ENCODE measurements at regions not wholly inside any gene's neighbourhood (a gene's known extent, or its start where the extent isn't known, plus 50 kb on each side); places are given as distances from the start of the nearest gene placed in this dataset.
A peak's percentile ranks its signal among the peaks of the same experiment; 100 is the strongest.

- no peak overlapping the region for H3K27ac ChIP-seq (ENCODE audit: low read length)
- WGBS = 57% methylated on average over 5 of the region's 5 CpGs
- H3K9me3 ChIP-seq (ENCODE audit: control insufficient read depth, low read length) = no peaks in the 10 kb centered on the region
- DNase-seq = peak in 1 of 3 donors; percentile 38
- intact Hi-C loops (cut with DNase I) = no loop called here
- H3K4me1 ChIP-seq (ENCODE audit: control insufficient read depth, insufficient read depth, low read length) = no peaks in the 10 kb centered on the region
- no peak overlapping the region for H3K4me3 ChIP-seq (ENCODE audit: low read length)
- peak in 1 of 2 donors; percentile 55 for ATAC-seq
- H3K27me3 ChIP-seq (ENCODE audit: control insufficient read depth, insufficient read depth) = no peaks in the 10 kb centered on the region
These were observed 1030.5 kb downstream of the TLE4 start for GRCh38 chr9:80602291-80602690.

GRCh38 chr9:80596579-80596978, 1024.8 kb downstream of the TLE4 start:
- Histone ChIP-seq H3K4me1 (ENCODE audit: control insufficient read depth, insufficient read depth, low read length) (no peaks in the 10 kb centered on the region), H3K27me3 (ENCODE audit: control insufficient read depth, insufficient read depth) (no peaks in the 10 kb centered on the region), H3K4me3 (ENCODE audit: low read length) (no peak overlapping the region), H3K9me3 (ENCODE audit: control insufficient read depth, low read length) (no peaks in the 10 kb centered on the region), H3K27ac (ENCODE audit: low read length) (no peak overlapping the region)
- DNase-seq = no peak
- no peak for ATAC-seq
- intact Hi-C loops (cut with DNase I) = no loop called here

DNA sequence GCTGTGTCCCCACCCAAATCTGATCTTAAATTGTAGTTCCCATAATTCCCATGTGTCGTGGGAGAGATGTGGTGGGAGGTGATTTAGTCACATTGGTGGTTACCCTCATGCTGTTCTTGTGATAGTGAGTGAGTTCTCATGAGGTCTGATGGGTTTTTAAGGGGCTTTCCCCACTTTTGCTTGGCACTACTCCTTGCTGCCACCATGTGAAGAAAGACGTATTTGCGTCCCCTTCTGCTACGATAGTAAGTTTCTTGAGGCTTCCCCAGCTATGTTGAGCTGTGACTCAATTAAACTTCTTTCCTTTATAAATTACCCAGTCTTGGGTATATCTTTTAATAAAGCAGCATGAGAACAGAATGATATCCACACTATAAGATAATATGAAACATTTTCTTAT, 1023.4 kb downstream of the TLE4 start:
- Histone ChIP-seq H3K4me1 (ENCODE audit: control insufficient read depth, insufficient read depth, low read length) (no peaks in the 10 kb centered on the region), H3K4me3 (ENCODE audit: low read length) (no peak overlapping the region), H3K9me3 (ENCODE audit: control insufficient read depth, low read length) (no peaks in the 10 kb centered on the region), H3K27me3 (ENCODE audit: control insufficient read depth, insufficient read depth) (no peaks in the 10 kb centered on the region), H3K27ac (ENCODE audit: low read length) (no peak overlapping the region)
- ATAC-seq = no peak
- 91% methylated on average over 4 of the region's 4 CpGs for WGBS
- intact Hi-C loops (cut with DNase I) = no loop called here
- no peak for DNase-seq

- intact Hi-C loops (cut with DNase I) = no loop called here
- DNase-seq (no peak), ATAC-seq (no peak)
- H3K27ac ChIP-seq (ENCODE audit: low read length) = no peak overlapping the region
- H3K4me3 ChIP-seq (ENCODE audit: low read length) = no peak overlapping the region
- H3K9me3 ChIP-seq (ENCODE audit: control insufficient read depth, low read length) = no peaks in the 10 kb centered on the region
- no peaks in the 10 kb centered on the region for H3K27me3 ChIP-seq (ENCODE audit: control insufficient read depth, insufficient read depth)
- no peaks in the 10 kb centered on the region for H3K4me1 ChIP-seq (ENCODE audit: control insufficient read depth, insufficient read depth, low read length)
These were observed 1020.6 kb downstream of the TLE4 start for GRCh38 chr9:80592413-80592812.

DNA sequence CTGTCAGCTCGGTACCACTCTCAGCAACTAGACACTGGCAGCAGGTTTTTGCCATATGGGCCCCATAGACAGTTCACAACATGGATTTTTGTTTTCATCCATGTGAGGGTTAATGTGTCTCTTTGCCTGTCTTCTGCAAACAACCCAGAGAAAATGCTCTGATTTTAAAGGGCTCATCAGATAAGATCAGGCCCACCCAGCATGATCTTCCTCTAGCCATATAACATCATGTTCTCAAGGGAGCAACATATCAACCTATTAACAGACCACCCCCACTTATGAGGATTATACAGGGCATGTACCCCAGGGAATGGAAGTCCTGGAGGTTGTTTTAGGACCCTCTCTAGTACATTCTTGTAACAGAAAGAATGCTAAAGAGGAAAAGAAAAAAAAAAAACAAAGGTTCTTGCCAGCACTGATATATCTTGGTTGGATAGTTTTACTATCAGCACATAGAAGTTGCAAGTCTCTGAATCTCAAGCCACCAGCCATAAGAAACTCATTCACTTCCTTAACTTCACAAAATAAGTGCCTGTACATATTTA, 1015.1 kb downstream of the TLE4 start:
- H3K4me1 ChIP-seq (ENCODE audit: control insufficient read depth, insufficient read depth, low read length) = no peaks in the 10 kb centered on the region
- H3K9me3 ChIP-seq (ENCODE audit: control insufficient read depth, low read length) = no peaks in the 10 kb centered on the region
- 84% methylated on average over 1 of the region's 1 CpG for WGBS
- no peak overlapping the region for H3K27ac ChIP-seq (ENCODE audit: low read length)
- intact Hi-C loops (cut with DNase I) = no loop called here
- H3K4me3 ChIP-seq (ENCODE audit: low read length) = no peak overlapping the region
- no peak for ATAC-seq
- H3K27me3 ChIP-seq (ENCODE audit: control insufficient read depth, insufficient read depth) = no peaks in the 10 kb centered on the region
- no peak for DNase-seq

- H3K4me1 ChIP-seq (ENCODE audit: control insufficient read depth, insufficient read depth, low read length) = no peaks in the 10 kb centered on the region
- intact Hi-C loops (cut with DNase I) = no loop called here
- ATAC-seq = no peak
- no peak overlapping the region for H3K4me3 ChIP-seq (ENCODE audit: low read length)
- no peak overlapping the region for H3K27ac ChIP-seq (ENCODE audit: low read length)
- no peak for DNase-seq
- 67% methylated on average over 3 of the region's 3 CpGs for WGBS
- no peaks in the 10 kb centered on the region for H3K9me3 ChIP-seq (ENCODE audit: control insufficient read depth, low read length)
- H3K27me3 ChIP-seq (ENCODE audit: control insufficient read depth, insufficient read depth) = no peaks in the 10 kb centered on the region
These were observed 1000.2 kb downstream of the TLE4 start for GRCh38 chr9:80571953-80572352.

DNA sequence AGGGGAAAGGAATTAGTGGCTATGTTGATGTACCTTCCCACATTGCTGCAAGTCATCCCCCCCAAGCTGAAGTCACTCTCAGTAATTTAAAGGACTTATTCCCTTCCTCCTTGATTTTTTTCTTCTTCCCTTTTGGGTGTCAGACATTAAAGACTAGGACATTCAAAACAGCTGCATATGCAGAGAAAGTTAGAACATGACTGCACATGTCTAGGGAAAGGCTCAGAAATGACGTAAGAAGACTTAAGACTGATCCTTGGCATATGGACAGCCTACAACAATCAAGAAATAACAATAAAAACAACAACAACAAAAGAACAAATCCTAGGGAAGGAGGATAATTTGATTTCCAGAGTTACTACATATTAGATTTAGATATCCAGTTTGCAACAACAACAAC, 997.5 kb downstream of the TLE4 start:
- ATAC-seq (no peak), DNase-seq (no peak)
- Histone ChIP-seq H3K27me3 (ENCODE audit: control insufficient read depth, insufficient read depth) (no peaks in the 10 kb centered on the region), H3K4me3 (ENCODE audit: low read length) (no peak overlapping the region), H3K27ac (ENCODE audit: low read length) (no peak overlapping the region), H3K4me1 (ENCODE audit: control insufficient read depth, insufficient read depth, low read length) (no peaks in the 10 kb centered on the region), H3K9me3 (ENCODE audit: control insufficient read depth, low read length) (no peaks in the 10 kb centered on the region)
- intact Hi-C loops (cut with DNase I) = no loop called here
- WGBS = 80% methylated on average over 1 of the region's 1 CpG

- Histone ChIP-seq H3K27me3 (ENCODE audit: control insufficient read depth, insufficient read depth) (no peaks in the 10 kb centered on the region), H3K9me3 (ENCODE audit: control insufficient read depth, low read length) (no peaks in the 10 kb centered on the region), H3K27ac (ENCODE audit: low read length) (no peak overlapping the region), H3K4me3 (ENCODE audit: low read length) (no peak overlapping the region), H3K4me1 (ENCODE audit: control insufficient read depth, insufficient read depth, low read length) (no peaks in the 10 kb centered on the region)
- no peak for DNase-seq
- ATAC-seq = no peak
- 83% methylated on average over 2 of the region's 2 CpGs for WGBS
- intact Hi-C loops (cut with DNase I) = no loop called here
These were observed 989.8 kb downstream of the TLE4 start for GRCh38 chr9:80561526-80561925.

DNA sequence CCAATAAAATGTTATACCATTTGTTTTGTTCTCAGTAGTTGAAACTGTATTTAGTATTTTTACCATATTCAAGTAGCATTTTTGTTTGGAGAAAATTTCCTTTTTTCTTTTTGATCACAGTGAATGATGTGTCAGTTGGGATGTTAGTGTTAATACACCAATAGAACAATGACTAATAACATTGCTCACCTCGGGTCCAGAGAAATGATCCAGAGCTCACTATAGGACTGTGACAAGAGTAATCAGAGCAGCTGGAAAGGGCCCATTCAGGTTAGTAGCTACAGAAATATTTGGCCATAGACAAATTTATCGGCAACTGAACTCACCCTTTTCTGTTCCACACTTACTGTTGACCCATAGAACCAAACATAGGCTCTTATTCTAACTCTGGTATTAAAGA, 989.2 kb downstream of the TLE4 start:
- DNase-seq (no peak), ATAC-seq (no peak)
- H3K27me3 ChIP-seq (ENCODE audit: control insufficient read depth, insufficient read depth) = no peaks in the 10 kb centered on the region
- H3K4me3 ChIP-seq (ENCODE audit: low read length) = no peak overlapping the region
- WGBS = 85% methylated on average over 2 of the region's 2 CpGs
- intact Hi-C loops (cut with DNase I) = no loop called here
- no peak overlapping the region for H3K27ac ChIP-seq (ENCODE audit: low read length)
- H3K9me3 ChIP-seq (ENCODE audit: control insufficient read depth, low read length) = no peaks in the 10 kb centered on the region
- no peaks in the 10 kb centered on the region for H3K4me1 ChIP-seq (ENCODE audit: control insufficient read depth, insufficient read depth, low read length)

DNA sequence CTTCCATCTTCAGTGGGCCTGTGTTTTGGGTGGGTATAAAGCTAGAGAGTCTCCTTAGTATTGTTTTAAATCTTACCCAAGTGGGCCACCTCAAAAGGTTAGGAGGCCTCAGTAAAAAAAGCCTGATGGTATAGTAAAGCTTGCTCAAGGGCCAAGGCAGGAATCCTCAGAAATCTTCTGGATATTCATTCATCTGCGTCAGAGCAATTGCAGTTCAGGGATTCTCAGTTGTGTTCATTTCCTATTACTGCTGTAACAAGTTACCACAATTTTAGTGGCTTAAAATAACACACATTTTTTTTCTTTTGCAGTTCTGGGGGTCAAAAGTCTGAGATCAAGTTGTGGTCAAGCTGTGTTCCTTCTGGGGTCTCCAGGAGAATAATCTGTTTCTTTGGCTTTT, 985.5 kb downstream of the TLE4 start:
- WGBS = 92% methylated on average over 1 of the region's 1 CpG
- no peak for ATAC-seq
- intact Hi-C loops (cut with DNase I) = no loop called here
- no peak overlapping the region for H3K4me3 ChIP-seq (ENCODE audit: low read length)
- no peaks in the 10 kb centered on the region for H3K9me3 ChIP-seq (ENCODE audit: control insufficient read depth, low read length)
- no peaks in the 10 kb centered on the region for H3K4me1 ChIP-seq (ENCODE audit: control insufficient read depth, insufficient read depth, low read length)
- no peak overlapping the region for H3K27ac ChIP-seq (ENCODE audit: low read length)
- H3K27me3 ChIP-seq (ENCODE audit: control insufficient read depth, insufficient read depth) = no peaks in the 10 kb centered on the region
- no peak for DNase-seq

GRCh38 chr9:80556631-80557030, 984.9 kb downstream of the TLE4 start:
- Histone ChIP-seq H3K27me3 (ENCODE audit: control insufficient read depth, insufficient read depth) (no peaks in the 10 kb centered on the region), H3K4me1 (ENCODE audit: control insufficient read depth, insufficient read depth, low read length) (no peaks in the 10 kb centered on the region), H3K4me3 (ENCODE audit: low read length) (no peak overlapping the region), H3K9me3 (ENCODE audit: control insufficient read depth, low read length) (no peaks in the 10 kb centered on the region), H3K27ac (ENCODE audit: low read length) (no peak overlapping the region)
- DNase-seq (no peak), ATAC-seq (no peak)
- intact Hi-C loops (cut with DNase I) = no loop called here

DNA sequence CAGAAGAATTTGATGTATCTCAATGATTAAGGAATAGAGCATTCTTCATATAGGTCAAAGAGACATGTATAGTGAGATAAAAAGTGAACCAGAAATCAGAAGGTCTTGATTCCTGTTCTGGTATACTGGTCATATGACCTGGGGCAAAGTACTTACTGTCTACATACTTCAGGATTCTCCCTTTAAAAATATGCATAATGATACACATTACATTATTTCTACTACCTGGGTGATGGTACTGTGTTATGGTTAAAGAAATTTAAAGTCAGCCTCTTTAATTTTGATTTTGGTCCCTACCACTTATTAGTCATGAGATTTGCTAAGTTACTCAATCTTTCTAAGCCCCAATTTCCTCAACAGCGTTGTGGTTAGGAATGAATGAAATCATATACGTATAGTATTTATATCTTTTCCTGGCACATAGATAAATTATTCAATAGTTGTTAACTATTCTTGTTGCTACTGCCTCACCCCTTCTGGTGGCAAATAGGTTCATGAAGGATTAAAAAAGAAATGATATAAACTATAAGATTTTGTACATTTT, 984.1 kb downstream of the TLE4 start:
- no peak for ATAC-seq
- intact Hi-C loops (cut with DNase I) = no loop called here

More for the DNA sequence above, 984.1 kb downstream of the TLE4 start:
- Histone ChIP-seq H3K4me1 (ENCODE audit: control insufficient read depth, insufficient read depth, low read length) (no peaks in the 10 kb centered on the region), H3K27me3 (ENCODE audit: control insufficient read depth, insufficient read depth) (no peaks in the 10 kb centered on the region), H3K9me3 (ENCODE audit: control insufficient read depth, low read length) (no peaks in the 10 kb centered on the region), H3K27ac (ENCODE audit: low read length) (no peak overlapping the region), H3K4me3 (ENCODE audit: low read length) (no peak overlapping the region)
- 68% methylated on average over 2 of the region's 2 CpGs for WGBS
- no peak for DNase-seq

All from right cardiac atrium (tissue), 5 donors.